IMR-90 (cell line): ENCODE measurements at regions not wholly inside any gene's neighbourhood (a gene's known extent, or its start where the extent isn't known, plus 50 kb on each side); places are given as distances from the start of the nearest gene placed in this dataset.

Experiments used
- MAZ ChIP-seq: IDR thresholded peaks from 2 replicates; pipeline ENCODE4 v1.6.1; 2012; ENCODE audit warnings: low read depth, mild to moderate bottlenecking, low read length, improper control_type of control experiment, moderate library complexity, borderline replicate concordance
- POLR2A ChIP-seq: IDR thresholded peaks from 2 replicates; pipeline ENCODE4 v1.6.1; 2012; ENCODE audit warnings: mild to moderate bottlenecking, low read depth, low read length
- RAD21 ChIP-seq: IDR thresholded peaks from 2 replicates; pipeline ENCODE4 v1.6.1; 2012; ENCODE audit warnings: low read length, improper control_type of control experiment
- TF ChIP-seq, protein P1 (sequence below): conservative IDR thresholded peaks from 2 replicates; pipeline ENCODE4 v1.5.1; 2012; ENCODE audit warnings: mild to moderate bottlenecking, low read depth, low read length, improper control_type of control experiment

DNA sequence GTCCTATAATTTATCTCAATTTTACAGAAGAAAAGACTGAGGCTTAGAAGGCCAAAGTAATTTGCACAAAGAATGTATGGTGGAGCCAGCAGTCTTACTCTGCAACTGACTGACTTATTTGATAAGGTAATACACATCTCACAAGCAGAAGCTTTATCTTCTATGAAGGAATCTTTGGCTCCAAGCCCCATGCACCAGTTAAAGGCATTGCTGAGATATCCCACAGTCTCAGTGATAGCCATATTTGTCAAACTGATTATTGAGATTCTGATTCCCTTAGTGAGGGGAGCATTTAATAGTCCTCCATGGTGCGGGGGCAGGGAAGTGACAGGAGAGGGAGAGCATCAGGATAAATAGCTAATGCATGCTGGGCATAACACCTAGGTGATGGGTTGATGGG lies 60.4 kb upstream of the GRIP1 start:
- TF ChIP-seq, protein P1, sequence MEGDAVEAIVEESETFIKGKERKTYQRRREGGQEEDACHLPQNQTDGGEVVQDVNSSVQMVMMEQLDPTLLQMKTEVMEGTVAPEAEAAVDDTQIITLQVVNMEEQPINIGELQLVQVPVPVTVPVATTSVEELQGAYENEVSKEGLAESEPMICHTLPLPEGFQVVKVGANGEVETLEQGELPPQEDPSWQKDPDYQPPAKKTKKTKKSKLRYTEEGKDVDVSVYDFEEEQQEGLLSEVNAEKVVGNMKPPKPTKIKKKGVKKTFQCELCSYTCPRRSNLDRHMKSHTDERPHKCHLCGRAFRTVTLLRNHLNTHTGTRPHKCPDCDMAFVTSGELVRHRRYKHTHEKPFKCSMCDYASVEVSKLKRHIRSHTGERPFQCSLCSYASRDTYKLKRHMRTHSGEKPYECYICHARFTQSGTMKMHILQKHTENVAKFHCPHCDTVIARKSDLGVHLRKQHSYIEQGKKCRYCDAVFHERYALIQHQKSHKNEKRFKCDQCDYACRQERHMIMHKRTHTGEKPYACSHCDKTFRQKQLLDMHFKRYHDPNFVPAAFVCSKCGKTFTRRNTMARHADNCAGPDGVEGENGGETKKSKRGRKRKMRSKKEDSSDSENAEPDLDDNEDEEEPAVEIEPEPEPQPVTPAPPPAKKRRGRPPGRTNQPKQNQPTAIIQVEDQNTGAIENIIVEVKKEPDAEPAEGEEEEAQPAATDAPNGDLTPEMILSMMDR = no peak
- TF ChIP-seq RAD21 = no peak
- no peak for TF ChIP-seq MAZ
- TF ChIP-seq POLR2A = no peak
